Breast epithelium (tissue), 3 donors: ENCODE measurements at regions not wholly inside any gene's neighbourhood (a gene's known extent, or its start where the extent isn't known, plus 50 kb on each side); places are given as distances from the start of the nearest gene placed in this dataset.

Experiments
- CTCF ChIP-seq, 3 donors: fragments of 450-650 bp; IDR thresholded peaks; one replicate each; pipeline ENCODE4 v1.5.1; 2016 to 2017; ENCODE audit warnings: antibody characterized with exemption in 3 of 3, mild to moderate bottlenecking in 3 of 3, moderate library complexity in 3 of 3
- POLR2A ChIP-seq: fragments of 450-650 bp; IDR thresholded peaks from one replicate; pipeline ENCODE4 v1.6.1; 2016; ENCODE audit warnings: antibody characterized with exemption, mild to moderate bottlenecking, moderate library complexity
- POLR2AphosphoS5 ChIP-seq, 3 donors: sonication (generic); formaldehyde crosslinking; IDR thresholded peaks; one replicate each; pipeline ENCODE4 v1.6.1; 2017; ENCODE audit warnings: antibody characterized with exemption in 3 of 3

GRCh38 chr6:93819189-93819588, 399.8 kb upstream of the EPHA7 start:
- TF ChIP-seq CTCF (IDR thresholded peaks at IDR 0.05) (no peak), POLR2A (no peak), POLR2AphosphoS5 (IDR thresholded peaks at IDR 0.05) (no peak)
